ENCODE measurements at regions not wholly inside any gene's neighbourhood (a gene's known extent, or its start where the extent isn't known, plus 50 kb on each side); places are given as distances from the start of the nearest gene placed in this dataset.
"Not testable (repeated sequence)": the region's sequence is repeated elsewhere in the genome, so short reads cannot be mapped to it uniquely, and the experiment has no call there.

DNA sequence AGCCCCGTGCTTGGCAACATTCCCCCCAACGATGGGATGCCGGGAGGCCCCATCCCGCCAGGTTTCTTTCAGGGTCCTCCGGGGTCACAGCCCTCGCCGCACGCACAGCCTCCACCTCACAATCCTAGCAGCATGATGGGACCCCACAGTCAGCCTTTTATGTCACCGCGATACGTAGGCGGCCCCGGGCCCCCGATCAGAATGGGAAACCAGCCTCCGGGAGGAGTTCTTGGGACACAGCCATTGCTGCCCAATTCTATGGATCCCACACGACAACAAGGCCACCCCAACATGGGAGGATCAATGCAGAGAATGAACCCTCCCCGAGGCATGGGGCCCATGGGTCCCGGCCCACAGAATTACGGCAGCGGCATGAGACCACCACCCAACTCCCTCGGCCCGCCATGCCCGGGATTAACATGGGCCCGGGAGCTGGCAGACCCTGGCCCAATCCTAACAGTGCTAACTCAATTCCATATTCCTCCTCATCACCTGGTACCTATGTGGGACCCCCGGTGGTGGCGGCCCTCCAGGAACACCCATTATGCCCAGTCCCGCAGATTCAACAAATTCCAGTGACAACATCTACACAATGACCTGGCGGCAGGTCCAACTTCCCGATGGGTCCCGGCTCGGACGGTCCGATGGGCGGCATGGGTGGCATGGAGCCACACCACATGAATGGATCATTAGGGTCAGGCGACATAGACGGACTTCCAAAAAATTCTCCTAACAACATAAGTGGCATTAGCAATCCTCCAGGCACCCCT is 116.0 kb upstream of the CDK13 start:
- Histone ChIP-seq H3K4me3 (ENCODE audit: control insufficient read depth in 1 of 7, extremely low read depth in 1 of 7, insufficient read depth in 4 of 7, low read depth in 2 of 7, low read length in 6 of 7) (peak overlapping the region in 5 of 7 experiments; percentile 46 to 71 (median 57)), H3K27me3 (replicated peaks in 2 of 5; ENCODE audit: control insufficient read depth in 4 of 5, insufficient read depth in 5 of 5, low read length in 4 of 5) (peaks cover 0 to 20% (median 4%) of the 10 kb centered on the region in 5 experiments), H3K4me1 (ENCODE audit: control extremely low read depth in 1 of 4, control insufficient read depth in 4 of 4, insufficient read depth in 4 of 4, low read length in 3 of 4) (peaks cover 0 to 11% (median 8%) of the 10 kb centered on the region in 4 experiments)
- H3K27ac ChIP-seq (ENCODE audit: insufficient read depth in 1 of 2, low read depth in 1 of 2, low read length in 2 of 2, poor library complexity in 1 of 2, severe bottlenecking in 2 of 2); CTCF ChIA-PET; H3K36me3 ChIP-seq (ENCODE audit: control insufficient read depth in 4 of 4, insufficient read depth in 4 of 4, low read length in 3 of 4); DNase-seq; POLR2A ChIA-PET; H3K9me3 ChIP-seq (ENCODE audit: control extremely low read depth in 1 of 5, control insufficient read depth in 4 of 5, insufficient read depth in 2 of 5, low read depth in 1 of 5, low read length in 4 of 5): not testable (repeated sequence)
- WGBS (ENCODE audit: insufficient coverage), result 85% methylated on average over 18 of the region's 36 CpGs

- H3K36me3 ChIP-seq (ENCODE audit: control insufficient read depth in 4 of 4, insufficient read depth in 4 of 4, low read length in 3 of 4), result no peaks in the 10 kb centered on the region
- peak in 2 of 3 donors; percentile 54 to 60 for DNase-seq
- H3K9me3 ChIP-seq (ENCODE audit: control extremely low read depth in 1 of 5, control insufficient read depth in 4 of 5, insufficient read depth in 2 of 5, low read depth in 1 of 5, low read length in 4 of 5), result no peaks in the 10 kb centered on the region
- 10% methylated on average over 3 of the region's 3 CpGs for WGBS (ENCODE audit: insufficient coverage)
- ChIA-PET POLR2A (no interaction called here), CTCF (no interaction called here)
- H3K4me1 ChIP-seq (ENCODE audit: control extremely low read depth in 1 of 4, control insufficient read depth in 4 of 4, insufficient read depth in 4 of 4, low read length in 3 of 4), result peaks cover 0 to 8% (median 6%) of the 10 kb centered on the region in 4 experiments
- H3K4me3 ChIP-seq (ENCODE audit: control insufficient read depth in 1 of 7, extremely low read depth in 1 of 7, insufficient read depth in 4 of 7, low read depth in 2 of 7, low read length in 6 of 7), result no peak overlapping the region
- H3K27me3 ChIP-seq (replicated peaks in 2 of 5; ENCODE audit: control insufficient read depth in 4 of 5, insufficient read depth in 5 of 5, low read length in 4 of 5), result peaks cover 0 to 8% (median 4%) of the 10 kb centered on the region in 5 experiments
- no peak overlapping the region for H3K27ac ChIP-seq (ENCODE audit: insufficient read depth in 1 of 2, low read depth in 1 of 2, low read length in 2 of 2, poor library complexity in 1 of 2, severe bottlenecking in 2 of 2)
Observed at GRCh38 chr7:39838326-39838725, 111.7 kb upstream of the CDK13 start.

GRCh38 chr7:39845006-39845405 is 105.0 kb upstream of the CDK13 start:
- CTCF ChIA-PET, result interaction anchor here (1.5 kb wide), 1 partner anchor 208 kb away, joined by 4 read pairs; no protein-coding TSS in a partner anchor
- 94% methylated on average over 1 of the region's 2 CpGs for WGBS (ENCODE audit: insufficient coverage)
- H3K27ac ChIP-seq (ENCODE audit: insufficient read depth in 1 of 2, low read depth in 1 of 2, low read length in 2 of 2, poor library complexity in 1 of 2, severe bottlenecking in 2 of 2), result no peak overlapping the region

DNA sequence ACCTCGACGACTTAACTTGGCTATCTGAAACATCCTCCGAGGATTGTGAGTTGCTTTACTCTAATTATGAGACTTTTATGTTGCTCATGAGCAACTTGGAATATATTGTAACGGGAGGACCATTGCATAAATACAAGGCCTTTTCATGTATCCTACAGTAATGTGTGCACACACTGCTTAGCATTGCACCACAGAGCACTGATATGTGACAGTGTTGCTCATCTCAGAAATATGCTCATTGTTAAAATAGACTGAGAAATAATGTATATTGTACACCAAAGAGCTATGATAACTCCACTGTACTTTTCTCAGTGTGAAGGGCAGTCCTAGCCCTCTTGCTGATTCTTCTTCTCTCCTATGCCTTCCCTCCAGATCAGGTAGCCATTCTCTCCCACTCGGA is 102.8 kb upstream of the CDK13 start:
- Histone ChIP-seq H3K27me3 (replicated peaks in 2 of 5; ENCODE audit: control insufficient read depth in 4 of 5, insufficient read depth in 5 of 5, low read length in 4 of 5) (no peaks in the 10 kb centered on the region), H3K27ac (ENCODE audit: insufficient read depth in 1 of 2, low read depth in 1 of 2, low read length in 2 of 2, poor library complexity in 1 of 2, severe bottlenecking in 2 of 2) (no peak overlapping the region), H3K36me3 (ENCODE audit: control insufficient read depth in 4 of 4, insufficient read depth in 4 of 4, low read length in 3 of 4) (no peaks in the 10 kb centered on the region), H3K4me3 (ENCODE audit: control insufficient read depth in 1 of 7, extremely low read depth in 1 of 7, insufficient read depth in 4 of 7, low read depth in 2 of 7, low read length in 6 of 7) (no peak overlapping the region), H3K4me1 (ENCODE audit: control extremely low read depth in 1 of 4, control insufficient read depth in 4 of 4, insufficient read depth in 4 of 4, low read length in 3 of 4) (no peaks in the 10 kb centered on the region), H3K9me3 (ENCODE audit: control extremely low read depth in 1 of 5, control insufficient read depth in 4 of 5, insufficient read depth in 2 of 5, low read depth in 1 of 5, low read length in 4 of 5) (no peaks in the 10 kb centered on the region)
- ChIA-PET POLR2A (no interaction called here), CTCF (no interaction called here)
- DNase-seq, result no peak
- WGBS (ENCODE audit: insufficient coverage), result 100% methylated on average over 2 of the region's 5 CpGs

More at GRCh38 chr7:39845006-39845405, 105.0 kb upstream of the CDK13 start:
- Histone ChIP-seq H3K9me3 (ENCODE audit: control extremely low read depth in 1 of 5, control insufficient read depth in 4 of 5, insufficient read depth in 2 of 5, low read depth in 1 of 5, low read length in 4 of 5) (no peaks in the 10 kb centered on the region), H3K36me3 (ENCODE audit: control insufficient read depth in 4 of 4, insufficient read depth in 4 of 4, low read length in 3 of 4) (no peaks in the 10 kb centered on the region), H3K27me3 (replicated peaks in 2 of 5; ENCODE audit: control insufficient read depth in 4 of 5, insufficient read depth in 5 of 5, low read length in 4 of 5) (no peaks in the 10 kb centered on the region), H3K4me3 (ENCODE audit: control insufficient read depth in 1 of 7, extremely low read depth in 1 of 7, insufficient read depth in 4 of 7, low read depth in 2 of 7, low read length in 6 of 7) (no peak overlapping the region), H3K4me1 (ENCODE audit: control extremely low read depth in 1 of 4, control insufficient read depth in 4 of 4, insufficient read depth in 4 of 4, low read length in 3 of 4) (no peaks in the 10 kb centered on the region)
- POLR2A ChIA-PET, result no interaction called here
- no peak for DNase-seq

DNA sequence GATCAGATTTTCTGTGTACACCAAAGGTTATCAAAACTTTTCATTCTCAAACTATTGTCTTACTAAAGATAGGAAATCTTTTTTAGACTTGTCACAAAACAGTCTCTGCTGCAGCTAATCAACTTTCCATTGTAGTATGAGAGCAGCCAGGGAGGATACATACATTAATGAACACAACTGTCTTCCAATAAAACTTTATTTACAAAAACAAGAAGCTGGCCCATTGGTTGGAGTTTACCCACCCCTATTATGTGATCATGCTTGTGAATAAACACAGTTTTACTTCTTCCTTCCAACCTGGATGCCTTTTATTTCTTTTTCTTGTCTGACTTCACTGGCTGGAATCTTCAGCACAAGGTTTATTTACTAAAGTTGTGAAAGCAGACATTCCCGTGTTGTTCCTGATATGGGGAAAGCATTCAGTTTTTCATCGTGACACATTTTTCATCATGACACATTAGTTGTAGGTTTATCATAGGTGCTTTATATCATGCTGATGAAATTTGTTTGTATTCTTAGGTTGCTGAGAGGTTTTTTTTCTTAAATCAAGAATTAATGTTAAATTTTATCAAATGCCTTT is 98.5 kb upstream of the CDK13 start:
- Histone ChIP-seq H3K9me3 (ENCODE audit: control extremely low read depth in 1 of 5, control insufficient read depth in 4 of 5, insufficient read depth in 2 of 5, low read depth in 1 of 5, low read length in 4 of 5) (no peaks in the 10 kb centered on the region), H3K27ac (ENCODE audit: insufficient read depth in 1 of 2, low read depth in 1 of 2, low read length in 2 of 2, poor library complexity in 1 of 2, severe bottlenecking in 2 of 2) (no peak overlapping the region), H3K4me1 (ENCODE audit: control extremely low read depth in 1 of 4, control insufficient read depth in 4 of 4, insufficient read depth in 4 of 4, low read length in 3 of 4) (peaks cover 0 to 3% (median 0%) of the 10 kb centered on the region in 4 experiments), H3K4me3 (ENCODE audit: control insufficient read depth in 1 of 7, extremely low read depth in 1 of 7, insufficient read depth in 4 of 7, low read depth in 2 of 7, low read length in 6 of 7) (no peak overlapping the region), H3K36me3 (ENCODE audit: control insufficient read depth in 4 of 4, insufficient read depth in 4 of 4, low read length in 3 of 4) (no peaks in the 10 kb centered on the region), H3K27me3 (replicated peaks in 2 of 5; ENCODE audit: control insufficient read depth in 4 of 5, insufficient read depth in 5 of 5, low read length in 4 of 5) (peaks cover 0 to 2% (median 0%) of the 10 kb centered on the region in 5 experiments)
- DNase-seq, result no peak
- POLR2A ChIA-PET, result no interaction called here
- no CpG with 5 or more reads among the region's 2 CpGs for WGBS (ENCODE audit: insufficient coverage)
- CTCF ChIA-PET, result no interaction called here

DNA sequence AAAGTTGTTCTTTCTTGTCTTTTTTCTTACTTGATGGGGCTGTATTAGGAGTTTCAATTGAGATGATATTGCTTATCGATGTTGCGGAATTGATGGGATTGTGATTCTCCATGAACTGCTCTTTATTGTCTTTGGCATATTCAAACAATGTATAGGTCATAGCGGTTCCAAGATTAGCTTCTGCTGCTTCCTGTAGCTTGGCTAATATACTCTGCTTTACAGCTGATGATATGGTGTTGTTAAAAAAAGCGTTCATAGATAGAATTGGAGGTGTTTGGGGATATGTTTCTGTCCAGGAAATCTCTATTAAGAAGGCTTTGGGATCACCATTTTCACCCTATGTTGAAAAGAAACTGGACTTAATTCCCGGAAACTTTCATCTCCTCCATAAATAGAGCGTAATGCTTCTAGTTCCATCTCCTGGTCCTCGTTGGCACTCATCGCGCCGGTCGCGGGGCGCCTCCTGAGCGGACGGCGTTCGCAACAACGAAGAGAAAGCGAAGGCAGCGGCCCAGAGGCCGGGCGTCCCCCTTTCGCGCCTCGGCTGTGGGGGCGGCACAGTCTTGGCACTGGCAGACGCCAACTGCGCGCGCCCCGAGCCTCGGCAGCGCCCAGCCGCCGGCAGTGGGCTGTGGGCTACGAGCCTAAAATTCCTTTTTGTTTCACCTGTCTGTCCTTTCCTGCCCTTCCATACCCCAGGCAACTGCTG is 95.3 kb upstream of the CDK13 start:
- WGBS (ENCODE audit: insufficient coverage), result 49% methylated on average over 5 of the region's 36 CpGs
- H3K4me1 ChIP-seq (ENCODE audit: control extremely low read depth in 1 of 4, control insufficient read depth in 4 of 4, insufficient read depth in 4 of 4, low read length in 3 of 4); H3K36me3 ChIP-seq (ENCODE audit: control insufficient read depth in 4 of 4, insufficient read depth in 4 of 4, low read length in 3 of 4); H3K9me3 ChIP-seq (ENCODE audit: control extremely low read depth in 1 of 5, control insufficient read depth in 4 of 5, insufficient read depth in 2 of 5, low read depth in 1 of 5, low read length in 4 of 5); CTCF ChIA-PET; H3K27me3 ChIP-seq (replicated peaks in 2 of 5; ENCODE audit: control insufficient read depth in 4 of 5, insufficient read depth in 5 of 5, low read length in 4 of 5); H3K27ac ChIP-seq (ENCODE audit: insufficient read depth in 1 of 2, low read depth in 1 of 2, low read length in 2 of 2, poor library complexity in 1 of 2, severe bottlenecking in 2 of 2): not testable (repeated sequence)
- POLR2A ChIA-PET, result interaction anchor here (0.6 kb wide), 2 partner anchors 22 to 135 kb away, joined by 4 read pairs; no protein-coding TSS in a partner anchor
- H3K4me3 ChIP-seq (ENCODE audit: control insufficient read depth in 1 of 7, extremely low read depth in 1 of 7, insufficient read depth in 4 of 7, low read depth in 2 of 7, low read length in 6 of 7), result peak overlapping the region in 5 of 7 experiments; percentile 36 to 71 (median 50)
- peak in 1 of 3 donors; percentile 10 for DNase-seq

Measured in common myeloid progenitor, CD34-positive (primary cell).